Natural killer cell (primary cell): ENCODE measurements at regions not wholly inside any gene's neighbourhood (a gene's known extent, or its start where the extent isn't known, plus 50 kb on each side); places are given as distances from the start of the nearest gene placed in this dataset.

ENCODE experiments used
- ATAC-seq, 3 donors: fragments of 150-1000 bp in 2 of 3; fragments of 200-7000 bp in 1 of 3; cut with Tn5 transposase; 1 replicate in 1 of 3; 2 replicates in 2 of 3; pipeline ENCODE4 v1.10.0; 2021; ENCODE audit warnings: mild to moderate bottlenecking in 2 of 3, moderate library complexity in 2 of 3
- DNase-seq, 2 donors: peaks; one replicate each; pipeline versions ENCODE4 v3.0.0 to v3.0.0-alpha.2; 2013 to 2021; ENCODE audit warnings: mixed read lengths in 1 of 2
- H3K27ac ChIP-seq: one replicate; pipeline ENCODE4 v1.5.1; 2013; ENCODE audit warnings: mild to moderate bottlenecking, low read length
- H3K27me3 ChIP-seq: one replicate; pipeline ENCODE4 v1.6.1; 2013; ENCODE audit warnings: low read length; ENCODE audit not compliant: control insufficient read depth, insufficient read depth
- H3K36me3 ChIP-seq: one replicate; pipeline ENCODE4 v1.6.1; 2013; ENCODE audit warnings: low read length; ENCODE audit not compliant: control insufficient read depth, insufficient read depth
- H3K4me1 ChIP-seq: one replicate; pipeline ENCODE4 v1.6.1; 2013; ENCODE audit warnings: low read length; ENCODE audit not compliant: control insufficient read depth, insufficient read depth
- H3K4me3 ChIP-seq: one replicate; pipeline ENCODE4 v1.5.1; 2013; ENCODE audit warnings: low read length
- H3K9me3 ChIP-seq: one replicate; pipeline ENCODE4 v1.6.1; 2013; ENCODE audit warnings: low read length; ENCODE audit not compliant: control insufficient read depth, insufficient read depth
- H3K27ac Mint-ChIP-seq, 2 donors: one replicate each; pipeline ENCODE4 v1.8.0; 2022; ENCODE audit warnings: mild to moderate bottlenecking in 2 of 2, mixed read lengths in 2 of 2, moderate library complexity in 1 of 2
- H3K27me3 Mint-ChIP-seq, 2 donors: one replicate each; pipeline ENCODE4 v1.8.0; 2022; ENCODE audit warnings: low read depth in 2 of 2, mixed read lengths in 2 of 2
- H3K36me3 Mint-ChIP-seq: one replicate; pipeline ENCODE4 v1.8.0; 2022; ENCODE audit warnings: mixed read lengths
- H3K4me1 Mint-ChIP-seq, 2 donors: one replicate each; pipeline ENCODE4 v1.8.0; 2022; ENCODE audit warnings: mixed read lengths in 2 of 2
- H3K4me3 Mint-ChIP-seq: one replicate; pipeline ENCODE4 v1.8.0; 2022; ENCODE audit warnings: mild to moderate bottlenecking, moderate library complexity, mixed read lengths
- H3K9me3 Mint-ChIP-seq, 2 donors: one replicate each; pipeline ENCODE4 v1.8.0; 2022; ENCODE audit warnings: mixed read lengths in 2 of 2
- CTCF ChIP-seq: fragments of 200-600 bp; IDR thresholded peaks from one replicate; pipeline ENCODE4 v1.8.0; 2022; ENCODE audit warnings: antibody characterized with exemption
- WGBS: methylation state at CpG from one replicate; pipeline ENCODE4 v1.1.7; 2013; ENCODE audit warnings: missing lambda C conversion rate; ENCODE audit not compliant: insufficient coverage; 5-methylcytosine and 5-hydroxymethylcytosine counted together
- intact Hi-C: fragments of 100-400 bp; cut with micrococcal nuclease; formaldehyde crosslinking; loops from one replicate; pipeline ENCODE4 v1.14.2; 2022

- no peak overlapping the region for H3K4me3 ChIP-seq
- no peaks in the 10 kb centered on the region for H3K27me3 ChIP-seq
- ATAC-seq (no peak), DNase-seq (no peak)
- no peaks in the 10 kb centered on the region for H3K36me3 ChIP-seq
- peaks cover 0 to 4% of the 10 kb centered on the region in 2 donors for H3K9me3 Mint-ChIP-seq
- intact Hi-C loops: no loop called here
- H3K27ac ChIP-seq: no peak overlapping the region
- no peaks in the 10 kb centered on the region for H3K27me3 Mint-ChIP-seq
- no peaks in the 10 kb centered on the region for H3K36me3 Mint-ChIP-seq
- no peak overlapping the region for H3K27ac Mint-ChIP-seq
- 71% methylated on average over 1 of the region's 1 CpG for WGBS
- H3K4me1 ChIP-seq: no peaks in the 10 kb centered on the region
- no peak for TF ChIP-seq CTCF
- H3K4me1 Mint-ChIP-seq: peaks cover 19 to 21% of the 10 kb centered on the region in 2 donors
- no peak overlapping the region for H3K4me3 Mint-ChIP-seq
- no peaks in the 10 kb centered on the region for H3K9me3 ChIP-seq
Measured at GRCh38 chr6:91435630-91436029, 848.8 kb upstream of the MAP3K7 start.

- DNase-seq (no peak), ATAC-seq (no peak)
- no peaks in the 10 kb centered on the region for H3K9me3 ChIP-seq
- intact Hi-C loops: no loop called here
- no peaks in the 10 kb centered on the region for H3K36me3 ChIP-seq
- no peaks in the 10 kb centered on the region for H3K27me3 Mint-ChIP-seq
- no peak overlapping the region for H3K4me3 ChIP-seq
- peaks cover 12 to 14% of the 10 kb centered on the region in 2 donors for H3K4me1 Mint-ChIP-seq
- H3K27ac ChIP-seq: no peak overlapping the region
- 93% methylated on average over 2 of the region's 2 CpGs for WGBS
- H3K27ac Mint-ChIP-seq: no peak overlapping the region
- no peaks in the 10 kb centered on the region for H3K27me3 ChIP-seq
- no peak overlapping the region for H3K4me3 Mint-ChIP-seq
- H3K4me1 ChIP-seq: no peaks in the 10 kb centered on the region
- H3K9me3 Mint-ChIP-seq: peaks cover 0 to 4% of the 10 kb centered on the region in 2 donors
- no peak for TF ChIP-seq CTCF
- H3K36me3 Mint-ChIP-seq: no peaks in the 10 kb centered on the region
Measured at GRCh38 chr6:91434576-91434975, 847.7 kb upstream of the MAP3K7 start.

GRCh38 chr6:91433660-91434534, 847.0 kb upstream of the MAP3K7 start:
- intact Hi-C loops: no loop called here
- no peak for TF ChIP-seq CTCF
- no peaks in the 10 kb centered on the region for H3K4me1 ChIP-seq
- Mint-ChIP-seq H3K27me3 (no peaks in the 10 kb centered on the region), H3K4me1 (peaks cover 10 to 12% of the 10 kb centered on the region in 2 donors), H3K4me3 (no peak overlapping the region), H3K27ac (no peak overlapping the region), H3K36me3 (no peaks in the 10 kb centered on the region), H3K9me3 (peaks cover 0 to 4% of the 10 kb centered on the region in 2 donors)
- ATAC-seq: no peak
- H3K27me3 ChIP-seq: no peaks in the 10 kb centered on the region
- H3K4me3 ChIP-seq: no peak overlapping the region
- H3K36me3 ChIP-seq: no peaks in the 10 kb centered on the region
- H3K27ac ChIP-seq: no peak overlapping the region
- 76% methylated on average over 4 of the region's 4 CpGs for WGBS
- no peak for DNase-seq
- no peaks in the 10 kb centered on the region for H3K9me3 ChIP-seq
